Peyer's patch (tissue), 4 donors: ENCODE measurements at regions not wholly inside any gene's neighbourhood (a gene's known extent, or its start where the extent isn't known, plus 50 kb on each side); places are given as distances from the start of the nearest gene placed in this dataset.

Experiments used
- CTCF ChIP-seq, 6 experiments: fragments of 450-650 bp in 4 of 6; fragments of 200-600 bp in 2 of 6; sonication (generic) in 1 of 6; IDR thresholded peaks; one replicate each; pipeline ENCODE4 v1.5.1; 2017 to 2019; ENCODE audit warnings: antibody characterized with exemption in 6 of 6, mild to moderate bottlenecking in 3 of 6, moderate library complexity in 1 of 6
- POLR2A ChIP-seq, 2 donors: fragments of 450-650 bp; IDR thresholded peaks; one replicate each; pipeline ENCODE4 v1.5.1; 2017; ENCODE audit warnings: antibody characterized with exemption in 2 of 2, mild to moderate bottlenecking in 2 of 2, moderate library complexity in 2 of 2

GRCh38 chr15:21261396-21261964, 178.8 kb downstream of the POTEB3 start:
- TF ChIP-seq CTCF (IDR thresholded peaks at IDR 0.05) (no peak), POLR2A (IDR thresholded peaks at IDR 0.05) (no peak)
